ENCODE measurements at regions not wholly inside any gene's neighbourhood (a gene's known extent, or its start where the extent isn't known, plus 50 kb on each side); places are given as distances from the start of the nearest gene placed in this dataset.
"Not testable (repeated sequence)": the region's sequence is repeated elsewhere in the genome, so short reads cannot be mapped to it uniquely, and the experiment has no call there.

- no peak for DNase-seq
Observed at GRCh38 chr2:140178234-140178633, 1398.0 kb upstream of the NXPH2 start.

- DNase-seq, result no peak
Observed at GRCh38 chr2:140177086-140177485, 1396.9 kb upstream of the NXPH2 start.

- no peak for DNase-seq
Observed at GRCh38 chr2:140173790-140174189, 1393.6 kb upstream of the NXPH2 start.

- DNase-seq, result no peak
Observed at GRCh38 chr2:140164449-140164848, 1384.3 kb upstream of the NXPH2 start.

GRCh38 chr2:140158259-140158658 lies 1378.1 kb upstream of the NXPH2 start:
- no peak for DNase-seq

GRCh38 chr2:140157816-140158215 lies 1377.6 kb upstream of the NXPH2 start:
- no peak for DNase-seq

GRCh38 chr2:140154706-140155105 lies 1374.5 kb upstream of the NXPH2 start:
- DNase-seq, result no peak

GRCh38 chr2:140154271-140154670 lies 1374.1 kb upstream of the NXPH2 start:
- no peak for DNase-seq

GRCh38 chr2:140144611-140145010 lies 1364.4 kb upstream of the NXPH2 start:
- DNase-seq, result no peak

- no peak for DNase-seq
Observed at GRCh38 chr2:140138736-140139135, 1358.5 kb upstream of the NXPH2 start.

GRCh38 chr2:140136861-140137260 lies 1356.7 kb upstream of the NXPH2 start:
- no peak for DNase-seq

GRCh38 chr2:140136366-140136765 lies 1356.2 kb upstream of the NXPH2 start:
- no peak for DNase-seq

- no peak for DNase-seq
Observed at GRCh38 chr2:140128909-140129308, 1348.7 kb upstream of the NXPH2 start.

- no peak for DNase-seq
Observed at GRCh38 chr2:140122001-140122400, 1341.8 kb upstream of the NXPH2 start.

- no peak for DNase-seq
Observed at GRCh38 chr2:140117386-140117785, 1337.2 kb upstream of the NXPH2 start.

- no peak for DNase-seq
Observed at GRCh38 chr2:140108706-140109475, 1328.7 kb upstream of the NXPH2 start.

GRCh38 chr2:140091926-140092325 lies 1311.7 kb upstream of the NXPH2 start:
- no peak for DNase-seq

GRCh38 chr2:140086964-140087363 lies 1306.8 kb upstream of the NXPH2 start:
- no peak for DNase-seq

- no peak for DNase-seq
Observed at GRCh38 chr2:140085674-140086073, 1305.5 kb upstream of the NXPH2 start.

GRCh38 chr2:140079038-140079437 lies 1298.8 kb upstream of the NXPH2 start:
- no peak for DNase-seq

GRCh38 chr2:140076164-140076563 lies 1296.0 kb upstream of the NXPH2 start:
- no peak for DNase-seq

GRCh38 chr2:140073763-140074162 lies 1293.6 kb upstream of the NXPH2 start:
- not testable (repeated sequence) for DNase-seq

- no peak for DNase-seq
Observed at GRCh38 chr2:140067661-140068060, 1287.5 kb upstream of the NXPH2 start.

- no peak for DNase-seq
Observed at GRCh38 chr2:140064243-140064642, 1284.1 kb upstream of the NXPH2 start.

GRCh38 chr2:140063356-140063755 lies 1283.2 kb upstream of the NXPH2 start:
- DNase-seq, result no peak
